ENCODE measurements at regions not wholly inside any gene's neighbourhood (a gene's known extent, or its start where the extent isn't known, plus 50 kb on each side); places are given as distances from the start of the nearest gene placed in this dataset.

GRCh38 chr2:200013906-200014305 lies 58.5 kb downstream of the MAIP1 start:
- DNase-seq, result no peak
- TF ChIP-seq POLR2A (IDR thresholded peaks at IDR 0.05; ENCODE audit: low read length) (no peak), GATA1 (IDR thresholded peaks at IDR 0.05; ENCODE audit: low read depth, low read length) (no peak)

GRCh38 chr2:200021449-200022114 lies 66.2 kb downstream of the MAIP1 start:
- no peak for DNase-seq
- TF ChIP-seq POLR2A (IDR thresholded peaks at IDR 0.05; ENCODE audit: low read length) (no peak), GATA1 (IDR thresholded peaks at IDR 0.05; ENCODE audit: low read depth, low read length) (no peak)

GRCh38 chr2:200022511-200022910 lies 67.1 kb downstream of the MAIP1 start:
- TF ChIP-seq POLR2A (IDR thresholded peaks at IDR 0.05; ENCODE audit: low read length) (no peak), GATA1 (IDR thresholded peaks at IDR 0.05; ENCODE audit: low read depth, low read length) (no peak)

GRCh38 chr2:200023570-200023969 lies 68.2 kb downstream of the MAIP1 start:
- TF ChIP-seq GATA1 (IDR thresholded peaks at IDR 0.05; ENCODE audit: low read depth, low read length) (no peak), POLR2A (IDR thresholded peaks at IDR 0.05; ENCODE audit: low read length) (no peak)
- no peak for DNase-seq

More at GRCh38 chr2:200022511-200022910, 67.1 kb downstream of the MAIP1 start:
- DNase-seq, result no peak

- no peak for TF ChIP-seq GATA1 (IDR thresholded peaks at IDR 0.05; ENCODE audit: low read depth, low read length)
- no peak for TF ChIP-seq POLR2A (IDR thresholded peaks at IDR 0.05; ENCODE audit: low read length)
- no peak for DNase-seq
Observed at GRCh38 chr2:200025717-200026116, 70.3 kb downstream of the MAIP1 start.

- DNase-seq, result no peak
- TF ChIP-seq POLR2A (IDR thresholded peaks at IDR 0.05; ENCODE audit: low read length) (no peak), GATA1 (IDR thresholded peaks at IDR 0.05; ENCODE audit: low read depth, low read length) (no peak)
Observed at GRCh38 chr2:200026332-200027230, 71.2 kb downstream of the MAIP1 start.

- no peak for DNase-seq
- no peak for TF ChIP-seq POLR2A (IDR thresholded peaks at IDR 0.05; ENCODE audit: low read length)
- no peak for TF ChIP-seq GATA1 (IDR thresholded peaks at IDR 0.05; ENCODE audit: low read depth, low read length)
Observed at GRCh38 chr2:200028998-200029397, 73.6 kb downstream of the MAIP1 start.

- DNase-seq, result no peak
- TF ChIP-seq POLR2A (IDR thresholded peaks at IDR 0.05; ENCODE audit: low read length), result no peak
- TF ChIP-seq GATA1 (IDR thresholded peaks at IDR 0.05; ENCODE audit: low read depth, low read length), result no peak
Observed at GRCh38 chr2:200032895-200033294, 77.5 kb downstream of the MAIP1 start.

GRCh38 chr2:200033929-200034328 lies 78.5 kb downstream of the MAIP1 start:
- TF ChIP-seq GATA1 (IDR thresholded peaks at IDR 0.05; ENCODE audit: low read depth, low read length) (no peak), POLR2A (IDR thresholded peaks at IDR 0.05; ENCODE audit: low read length) (no peak)
- no peak for DNase-seq

- no peak for DNase-seq
- TF ChIP-seq POLR2A (IDR thresholded peaks at IDR 0.05; ENCODE audit: low read length), result no peak
- TF ChIP-seq GATA1 (IDR thresholded peaks at IDR 0.05; ENCODE audit: low read depth, low read length), result no peak
Observed at GRCh38 chr2:200034816-200035215, 79.4 kb downstream of the MAIP1 start.

- TF ChIP-seq GATA1 (IDR thresholded peaks at IDR 0.05; ENCODE audit: low read depth, low read length), result no peak
- no peak for TF ChIP-seq POLR2A (IDR thresholded peaks at IDR 0.05; ENCODE audit: low read length)
- no peak for DNase-seq
Observed at GRCh38 chr2:200039724-200040650, 84.6 kb downstream of the MAIP1 start.

GRCh38 chr2:200040831-200041230 lies 85.4 kb downstream of the MAIP1 start:
- no peak for DNase-seq
- TF ChIP-seq POLR2A (IDR thresholded peaks at IDR 0.05; ENCODE audit: low read length) (no peak), GATA1 (IDR thresholded peaks at IDR 0.05; ENCODE audit: low read depth, low read length) (no peak)

GRCh38 chr2:200041639-200042038 lies 86.3 kb downstream of the MAIP1 start:
- no peak for DNase-seq
- no peak for TF ChIP-seq POLR2A (IDR thresholded peaks at IDR 0.05; ENCODE audit: low read length)
- no peak for TF ChIP-seq GATA1 (IDR thresholded peaks at IDR 0.05; ENCODE audit: low read depth, low read length)

Data from erythroblast (primary cell).